GM21723 (cell line): ENCODE measurements at regions not wholly inside any gene's neighbourhood (a gene's known extent, or its start where the extent isn't known, plus 50 kb on each side); places are given as distances from the start of the nearest gene placed in this dataset.

Experiments used
- ATAC-seq: cut with Tn5 transposase; IDR thresholded peaks from one replicate; pipeline ENCODE4 v1.9.1; 2021; ENCODE audit warnings: mild to moderate bottlenecking, moderate library complexity; ENCODE audit not compliant: unreplicated experiment

DNA sequence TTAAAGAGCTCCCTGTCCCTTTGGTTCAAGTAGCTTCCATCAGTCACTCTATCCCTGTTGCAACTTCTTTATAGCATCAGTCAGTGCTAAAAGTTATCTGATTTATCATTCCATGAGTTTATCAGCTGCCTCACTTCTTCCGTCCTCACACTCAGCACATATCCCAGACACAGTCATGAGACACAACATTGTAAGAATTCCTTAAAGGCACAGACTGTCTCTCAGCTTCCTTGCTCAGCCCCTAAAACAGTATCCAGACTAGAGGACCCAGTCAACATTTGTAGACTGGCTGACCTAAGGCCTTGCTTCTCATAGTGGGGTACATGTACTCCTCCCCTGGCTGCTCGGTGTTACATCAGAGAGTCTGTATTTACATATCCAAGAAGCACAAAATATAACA lies 164.9 kb upstream of the ADGRL2 start:
- no peak for ATAC-seq

- ATAC-seq = no peak
Measured at GRCh38 chr1:81634294-81634693, 166.4 kb upstream of the ADGRL2 start.

DNA sequence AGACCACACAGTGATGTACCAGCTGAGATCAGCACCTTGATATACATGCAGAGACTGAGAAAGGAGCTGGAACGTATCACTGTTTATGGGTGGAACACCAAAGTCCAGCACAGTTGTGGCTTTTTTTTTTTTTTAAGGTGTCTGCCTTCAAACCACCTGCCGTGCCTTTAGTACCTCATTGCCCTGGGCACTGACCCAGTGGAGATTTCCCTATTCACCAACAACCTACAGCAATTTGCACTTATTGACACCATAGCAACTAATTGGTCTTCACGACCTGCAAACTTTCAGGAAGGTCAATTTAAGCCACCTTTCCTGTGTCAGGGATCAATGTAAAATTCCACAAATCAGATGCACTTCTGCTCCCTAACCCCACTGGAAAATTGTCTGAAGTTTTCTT lies 181.6 kb upstream of the ADGRL2 start:
- ATAC-seq = no peak

GRCh38 chr1:81618376-81618775 lies 182.4 kb upstream of the ADGRL2 start:
- no peak for ATAC-seq

DNA sequence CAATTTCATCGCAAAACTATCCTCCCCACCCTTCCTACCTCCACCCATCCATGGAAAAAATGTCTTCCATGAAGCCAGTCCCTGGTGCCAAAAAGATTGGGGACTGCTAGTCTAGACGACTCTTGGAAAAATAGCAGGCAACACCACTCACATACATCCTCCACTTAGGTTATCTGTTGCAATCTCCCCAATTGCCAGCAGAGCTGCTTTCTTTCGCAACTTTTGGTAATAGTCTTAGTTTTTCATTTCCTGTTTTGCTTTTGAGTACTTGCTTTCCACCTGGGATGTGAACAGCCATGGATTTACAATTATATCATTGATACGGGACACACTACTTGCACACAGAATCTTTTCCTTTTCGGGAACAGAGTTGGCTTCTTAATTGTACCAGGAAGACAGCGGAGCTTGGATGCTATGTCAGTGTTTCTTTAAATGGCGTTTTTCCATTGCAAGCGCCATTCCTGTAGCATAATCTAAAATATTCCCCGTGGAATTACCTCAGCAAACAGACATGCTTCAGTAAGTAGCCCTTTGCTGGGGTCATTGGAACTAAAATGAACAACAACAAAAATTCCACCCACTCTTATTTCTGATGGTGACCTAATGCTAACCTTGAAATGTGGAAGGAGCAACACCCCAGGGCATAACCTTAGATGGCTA lies 183.3 kb upstream of the ADGRL2 start:
- no peak for ATAC-seq

GRCh38 chr1:81613803-81614202 lies 186.9 kb upstream of the ADGRL2 start:
- ATAC-seq = no peak

DNA sequence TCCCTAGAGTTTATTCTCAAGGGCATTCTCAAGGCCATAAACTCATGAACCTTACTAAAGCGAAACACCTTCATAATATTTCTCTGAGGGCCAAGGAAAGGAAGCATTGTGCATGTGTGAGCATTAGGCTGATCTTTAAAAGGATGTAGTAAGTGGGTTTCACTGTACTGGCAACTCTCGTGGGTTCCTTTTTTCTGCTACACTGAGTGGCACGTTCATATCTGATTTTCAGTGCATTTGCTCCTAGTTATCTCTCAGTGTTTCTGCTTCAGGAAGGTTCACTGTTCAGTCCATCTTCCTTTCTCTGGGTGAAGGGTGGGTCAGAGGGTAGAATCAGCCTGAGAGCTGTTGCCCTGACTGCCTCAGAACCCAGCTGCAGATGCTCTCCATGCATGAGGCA lies 192.8 kb upstream of the ADGRL2 start:
- ATAC-seq = no peak

DNA sequence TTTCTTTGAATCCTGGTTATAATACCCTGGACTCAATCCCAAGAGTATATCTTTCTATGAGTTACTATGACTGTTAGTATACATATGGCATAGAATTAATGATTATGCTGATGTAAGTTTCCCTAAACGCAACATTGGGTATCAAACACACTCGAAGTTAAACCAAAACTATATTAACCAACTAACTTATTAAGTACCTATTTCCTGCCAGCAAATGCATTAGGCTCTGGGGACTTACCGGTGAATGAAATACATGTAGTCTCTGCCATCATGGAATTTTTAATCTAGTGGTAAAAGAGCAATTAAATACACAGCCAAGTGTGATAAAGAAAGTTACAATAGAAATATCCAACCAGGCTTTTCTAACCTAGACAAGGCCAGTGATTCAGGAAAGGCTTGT lies 193.6 kb upstream of the ADGRL2 start:
- no peak for ATAC-seq

DNA sequence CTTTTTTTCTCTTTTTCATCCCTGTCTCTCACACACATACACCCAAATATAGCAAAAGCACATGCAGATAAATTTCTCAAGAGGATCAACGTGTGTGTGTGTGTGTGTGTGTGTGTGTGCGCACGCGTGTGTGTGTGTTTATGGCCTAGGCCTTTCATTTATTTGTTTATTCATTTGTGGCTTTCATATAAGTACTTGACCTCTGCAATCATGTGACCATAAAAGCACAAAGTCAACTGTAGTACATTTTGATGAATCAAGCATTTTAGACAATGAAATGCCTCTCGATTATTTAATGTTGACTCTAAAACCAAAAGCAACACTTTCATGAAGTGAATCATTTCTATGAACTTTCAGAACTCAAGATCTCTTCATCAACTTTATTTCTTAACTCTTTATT lies 194.1 kb upstream of the ADGRL2 start:
- no peak for ATAC-seq

- no peak for ATAC-seq
Measured at GRCh38 chr1:81605023-81605422, 195.7 kb upstream of the ADGRL2 start.

GRCh38 chr1:81600878-81601622 lies 199.7 kb upstream of the ADGRL2 start:
- ATAC-seq = no peak

DNA sequence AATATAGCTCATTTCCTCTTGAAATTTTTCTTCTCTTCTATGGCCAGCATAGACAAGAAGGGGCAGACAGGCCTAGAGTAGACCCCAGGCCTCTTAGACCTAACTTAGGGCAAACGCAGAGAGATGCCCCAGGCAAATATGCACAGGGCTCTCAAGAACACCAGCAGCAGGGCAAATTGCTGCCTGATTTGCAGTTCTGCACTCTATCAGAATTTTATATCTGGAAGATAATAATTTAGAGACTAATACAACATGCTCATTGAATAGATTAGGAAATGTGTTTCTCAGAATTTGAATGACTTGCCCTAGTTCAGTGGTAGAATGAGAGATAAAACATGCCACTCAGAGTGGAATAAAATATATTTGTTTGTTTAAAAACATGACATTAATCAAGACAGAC lies 200.4 kb upstream of the ADGRL2 start:
- no peak for ATAC-seq

- no peak for ATAC-seq
Measured at GRCh38 chr1:81598623-81599022, 202.1 kb upstream of the ADGRL2 start.

- no peak for ATAC-seq
Measured at GRCh38 chr1:81597720-81598426, 202.9 kb upstream of the ADGRL2 start.

- ATAC-seq = no peak
Measured at GRCh38 chr1:81596341-81596740, 204.4 kb upstream of the ADGRL2 start.

GRCh38 chr1:81594206-81594605 lies 206.5 kb upstream of the ADGRL2 start:
- no peak for ATAC-seq

- ATAC-seq = no peak
Measured at GRCh38 chr1:81592233-81592632, 208.5 kb upstream of the ADGRL2 start.

DNA sequence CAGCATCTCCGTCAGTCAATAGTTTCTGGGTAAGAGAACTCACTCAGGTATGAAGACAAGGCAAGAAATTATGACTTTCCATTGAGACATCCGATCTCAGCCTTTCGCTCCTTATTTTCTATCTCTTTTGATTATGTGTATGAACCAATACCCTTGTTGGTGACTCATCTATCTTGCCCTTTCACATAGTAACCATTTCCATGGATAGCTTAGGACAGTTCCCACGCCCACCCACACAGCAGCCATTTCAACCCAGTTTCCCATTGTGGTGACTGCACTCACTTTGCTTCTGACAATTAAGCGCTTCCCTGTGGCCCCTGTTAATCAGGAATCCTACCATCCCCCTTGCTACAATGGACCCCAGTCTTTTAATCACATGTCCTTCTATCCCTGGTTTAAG lies 210.6 kb upstream of the ADGRL2 start:
- no peak for ATAC-seq

- no peak for ATAC-seq
Measured at GRCh38 chr1:81588149-81588548, 212.6 kb upstream of the ADGRL2 start.

DNA sequence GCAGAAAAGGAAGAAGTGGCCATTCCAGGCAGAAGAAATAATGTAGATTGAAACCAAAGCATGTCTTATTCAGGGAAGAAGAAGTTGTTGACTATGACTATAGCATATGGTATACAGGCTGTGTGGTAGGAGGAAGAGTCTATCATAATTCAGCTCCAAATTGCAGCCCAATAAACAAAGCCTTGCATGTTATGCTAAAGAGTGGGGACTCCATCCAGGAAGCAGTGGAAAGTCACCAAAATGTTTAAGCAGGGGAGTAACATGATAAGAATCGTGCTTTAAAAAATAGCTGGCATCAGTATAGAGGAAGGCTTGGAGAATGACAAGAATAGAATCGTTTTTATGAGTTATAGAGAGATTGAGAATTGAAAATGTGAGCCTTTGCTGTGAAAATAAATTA lies 213.3 kb upstream of the ADGRL2 start:
- ATAC-seq = no peak

DNA sequence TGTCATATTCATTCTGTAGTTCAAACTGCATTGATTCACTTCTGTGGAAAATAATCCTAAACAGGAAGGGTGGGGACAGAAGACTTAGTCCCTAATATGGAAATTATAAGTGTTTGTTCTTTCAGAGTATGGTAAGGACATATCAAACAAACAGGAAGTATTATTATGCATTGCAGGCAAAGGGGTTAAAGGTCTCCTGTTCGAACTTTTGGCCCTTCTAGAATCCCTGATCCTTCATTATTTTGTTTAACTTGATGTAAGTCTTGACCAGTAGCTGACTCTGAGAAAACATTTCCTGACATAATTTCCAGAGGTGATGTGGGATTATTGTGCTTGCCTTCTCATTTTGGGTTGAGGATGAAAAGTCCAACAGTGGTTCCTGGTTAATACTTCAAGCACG lies 215.4 kb upstream of the ADGRL2 start:
- no peak for ATAC-seq

DNA sequence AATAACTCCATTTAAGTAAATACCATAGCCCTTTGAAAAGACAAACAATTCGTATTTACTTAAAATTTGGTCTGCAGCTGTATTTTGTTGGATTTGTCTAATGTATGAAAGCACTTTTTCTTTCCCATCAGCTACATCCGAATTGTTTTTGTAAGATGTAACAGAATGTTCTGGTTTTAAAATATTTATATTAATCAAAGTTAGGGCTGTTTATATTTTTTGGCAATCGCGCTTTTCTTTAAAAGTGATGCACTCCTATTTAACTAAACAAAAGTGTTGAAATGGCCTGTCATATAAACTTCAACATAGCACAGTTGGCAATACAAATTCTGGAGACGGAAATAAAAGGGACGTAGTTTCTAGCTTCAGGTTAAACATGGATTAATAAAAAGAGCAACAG lies 216.3 kb upstream of the ADGRL2 start:
- no peak for ATAC-seq
